Caco-2 (cell line): ENCODE measurements at regions not wholly inside any gene's neighbourhood (a gene's known extent, or its start where the extent isn't known, plus 50 kb on each side); places are given as distances from the start of the nearest gene placed in this dataset.

Experiments used
- BruUV-seq: library from RNA; stranded (reverse); fragments of 400-500 nt; replicated peaks from 2 replicates; lab custom pipeline; 2021; lab: Mats Ljungman, UMichigan
- CTCF ChIA-PET: fragments of 300-600 bp; sonication (Branson Sonifier 250); formaldehyde crosslinking; loops from one replicate; lab custom pipeline; 2022; ENCODE audit warnings: antibody characterized with exemption; lab: Charles Lee
- POLR2A ChIA-PET: fragments of 300-600 bp; sonication (Branson Sonifier 250); formaldehyde crosslinking; loops from one replicate; lab custom pipeline; 2022; ENCODE audit warnings: antibody characterized with exemption; lab: Charles Lee
- DNase-seq, 2 experiments: peaks; one replicate each; pipeline versions ENCODE4 v3.0.0 to v3.0.0-alpha.2; 2020 to 2022
- H3K27me3 ChIP-seq: replicated peaks from 2 replicates; pipeline ENCODE4 v1.6.0; 2011; ENCODE audit warnings: low read length; ENCODE audit not compliant: control insufficient read depth, insufficient read depth
- H3K36me3 ChIP-seq: 2 replicates; pipeline ENCODE4 v1.5.1; 2011; ENCODE audit warnings: low read length; ENCODE audit not compliant: control insufficient read depth, insufficient read depth
- H3K4me1 ChIP-seq: fragments of 250-450 bp; sonication (Bioruptor Pico); 2 replicates; pipeline ENCODE4 v1.5.1; 2020; ENCODE audit warnings: mild to moderate bottlenecking
- H3K4me3 ChIP-seq: 2 replicates; pipeline ENCODE4 v1.5.1; 2011; ENCODE audit warnings: low read depth, mild to moderate bottlenecking, control low read depth, low read length
- H3K9me3 ChIP-seq: fragments of 250-450 bp; sonication (Bioruptor Pico); 2 replicates; pipeline ENCODE4 v1.5.1; 2020; ENCODE audit warnings: mild to moderate bottlenecking, moderate library complexity
- H3K27ac Mint-ChIP-seq: one replicate; pipeline ENCODE4 v1.8.0; 2022; ENCODE audit warnings: mixed read lengths; ENCODE audit not compliant: unreplicated experiment
- H3K27me3 Mint-ChIP-seq: one replicate; pipeline ENCODE4 v1.8.0; 2022; ENCODE audit warnings: mixed read lengths; ENCODE audit not compliant: insufficient read depth, unreplicated experiment
- H3K36me3 Mint-ChIP-seq: one replicate; pipeline ENCODE4 v1.8.0; 2022; ENCODE audit warnings: mild to moderate bottlenecking, mixed read lengths; ENCODE audit not compliant: insufficient read depth, unreplicated experiment
- H3K4me1 Mint-ChIP-seq: one replicate; pipeline ENCODE4 v1.8.0; 2022; ENCODE audit warnings: low read depth, mixed read lengths; ENCODE audit not compliant: unreplicated experiment
- H3K4me3 Mint-ChIP-seq: one replicate; pipeline ENCODE4 v1.8.0; 2022; ENCODE audit warnings: mild to moderate bottlenecking, moderate library complexity, mixed read lengths; ENCODE audit not compliant: unreplicated experiment
- H3K9me3 Mint-ChIP-seq: one replicate; pipeline ENCODE4 v1.8.0; 2022; ENCODE audit warnings: mixed read lengths; ENCODE audit not compliant: unreplicated experiment
- intact Hi-C: fragments of 100-400 bp; cut with micrococcal nuclease; formaldehyde crosslinking; loops from one replicate; pipeline ENCODE4 v1.10.0; 2022; ENCODE audit not compliant: unreplicated experiment
- TF ChIP-seq, protein P1 (sequence below), 2 experiments: fragments of 200-600 bp in 1 of 2; IDR thresholded peaks; 1 replicate in 1 of 2; 2 replicates in 1 of 2; pipeline versions ENCODE4 v1.5.1 to v1.8.0; 2011 to 2022; ENCODE audit warnings: antibody characterized with exemption in 1 of 2, control low read depth in 1 of 2, inconsistent platforms in 1 of 2, low read depth in 1 of 2, low read length in 1 of 2, mild to moderate bottlenecking in 1 of 2, moderate library complexity in 1 of 2; ENCODE audit not compliant: insufficient read depth in 1 of 2, severe bottlenecking in 1 of 2, unreplicated experiment in 1 of 2

DNA sequence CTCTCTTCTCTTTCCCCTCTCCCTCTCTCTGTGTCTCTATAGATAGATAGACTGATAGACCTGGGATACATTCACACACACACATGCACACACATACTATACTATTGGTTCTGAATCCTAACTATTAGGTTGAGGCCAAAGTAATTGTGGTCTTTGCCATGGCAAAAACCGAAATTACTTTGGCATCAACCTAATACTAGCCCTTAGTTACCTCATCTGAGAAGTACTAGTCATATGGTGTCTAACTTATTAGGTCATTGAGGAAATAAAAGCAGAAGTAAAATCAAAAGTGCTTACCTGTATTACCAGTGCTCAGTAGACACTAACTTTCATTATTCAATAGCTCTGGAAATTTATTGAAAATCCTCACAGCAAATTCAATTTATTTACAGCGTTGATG is 451.5 kb downstream of the EPHA4 start:
- Mint-ChIP-seq H3K27me3 (peaks cover 7% of the 10 kb centered on the region), H3K36me3 (no peaks in the 10 kb centered on the region), H3K4me3 (no peak overlapping the region), H3K4me1 (no peaks in the 10 kb centered on the region), H3K9me3 (no peaks in the 10 kb centered on the region), H3K27ac (no peak overlapping the region)
- intact Hi-C loops = no loop called here
- Histone ChIP-seq H3K4me3 (no peak overlapping the region), H3K27me3 (peaks cover 3% of the 10 kb centered on the region; the same call in 1 of the 2 replicates), H3K36me3 (no peaks in the 10 kb centered on the region), H3K4me1 (no peaks in the 10 kb centered on the region), H3K9me3 (no peaks in the 10 kb centered on the region)
- ChIA-PET POLR2A (no interaction called here), CTCF (no interaction called here)
- DNase-seq = no peak
- no TSS peak for BruUV-seq
- TF ChIP-seq, protein P1, sequence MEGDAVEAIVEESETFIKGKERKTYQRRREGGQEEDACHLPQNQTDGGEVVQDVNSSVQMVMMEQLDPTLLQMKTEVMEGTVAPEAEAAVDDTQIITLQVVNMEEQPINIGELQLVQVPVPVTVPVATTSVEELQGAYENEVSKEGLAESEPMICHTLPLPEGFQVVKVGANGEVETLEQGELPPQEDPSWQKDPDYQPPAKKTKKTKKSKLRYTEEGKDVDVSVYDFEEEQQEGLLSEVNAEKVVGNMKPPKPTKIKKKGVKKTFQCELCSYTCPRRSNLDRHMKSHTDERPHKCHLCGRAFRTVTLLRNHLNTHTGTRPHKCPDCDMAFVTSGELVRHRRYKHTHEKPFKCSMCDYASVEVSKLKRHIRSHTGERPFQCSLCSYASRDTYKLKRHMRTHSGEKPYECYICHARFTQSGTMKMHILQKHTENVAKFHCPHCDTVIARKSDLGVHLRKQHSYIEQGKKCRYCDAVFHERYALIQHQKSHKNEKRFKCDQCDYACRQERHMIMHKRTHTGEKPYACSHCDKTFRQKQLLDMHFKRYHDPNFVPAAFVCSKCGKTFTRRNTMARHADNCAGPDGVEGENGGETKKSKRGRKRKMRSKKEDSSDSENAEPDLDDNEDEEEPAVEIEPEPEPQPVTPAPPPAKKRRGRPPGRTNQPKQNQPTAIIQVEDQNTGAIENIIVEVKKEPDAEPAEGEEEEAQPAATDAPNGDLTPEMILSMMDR (IDR thresholded peaks at IDR 0.05; ENCODE audit: insufficient read depth in 1 of 2, low read depth in 1 of 2, low read length in 1 of 2, severe bottlenecking in 1 of 2, unreplicated experiment in 1 of 2) = no peak

DNA sequence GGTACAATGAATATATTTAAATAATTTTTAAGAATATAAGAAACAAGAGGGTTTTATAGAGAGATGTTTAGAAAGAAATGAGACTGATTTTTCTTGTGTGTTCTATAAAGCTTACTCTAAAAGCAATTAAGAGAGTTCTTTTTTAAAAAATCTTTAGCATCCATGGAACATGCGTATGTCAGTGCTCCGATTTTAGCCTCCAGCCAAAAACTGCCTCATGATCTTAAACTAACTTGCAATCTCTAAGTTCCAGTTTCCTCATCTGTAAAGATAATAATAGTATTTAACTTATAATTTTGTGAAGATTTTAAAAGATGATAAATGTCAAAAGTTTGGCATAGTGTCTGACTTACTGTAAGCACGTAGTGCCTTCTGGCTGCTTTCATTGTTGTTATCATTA is 448.7 kb downstream of the EPHA4 start:
- intact Hi-C loops = no loop called here
- Mint-ChIP-seq H3K27ac (no peak overlapping the region), H3K4me3 (no peak overlapping the region), H3K27me3 (peaks cover 7% of the 10 kb centered on the region), H3K9me3 (peaks cover 14% of the 10 kb centered on the region), H3K36me3 (no peaks in the 10 kb centered on the region), H3K4me1 (no peaks in the 10 kb centered on the region)
- Histone ChIP-seq H3K27me3 (peaks cover 1% of the 10 kb centered on the region; the same call in 1 of the 2 replicates), H3K4me1 (no peaks in the 10 kb centered on the region), H3K9me3 (peaks cover 11% of the 10 kb centered on the region), H3K36me3 (no peaks in the 10 kb centered on the region), H3K4me3 (no peak overlapping the region)
- CTCF ChIA-PET = no interaction called here
- no peak for DNase-seq
- no TSS peak for BruUV-seq
- POLR2A ChIA-PET = no interaction called here
- TF ChIP-seq, protein P1 (IDR thresholded peaks at IDR 0.05; ENCODE audit: insufficient read depth in 1 of 2, low read depth in 1 of 2, low read length in 1 of 2, severe bottlenecking in 1 of 2, unreplicated experiment in 1 of 2) = no peak

DNA sequence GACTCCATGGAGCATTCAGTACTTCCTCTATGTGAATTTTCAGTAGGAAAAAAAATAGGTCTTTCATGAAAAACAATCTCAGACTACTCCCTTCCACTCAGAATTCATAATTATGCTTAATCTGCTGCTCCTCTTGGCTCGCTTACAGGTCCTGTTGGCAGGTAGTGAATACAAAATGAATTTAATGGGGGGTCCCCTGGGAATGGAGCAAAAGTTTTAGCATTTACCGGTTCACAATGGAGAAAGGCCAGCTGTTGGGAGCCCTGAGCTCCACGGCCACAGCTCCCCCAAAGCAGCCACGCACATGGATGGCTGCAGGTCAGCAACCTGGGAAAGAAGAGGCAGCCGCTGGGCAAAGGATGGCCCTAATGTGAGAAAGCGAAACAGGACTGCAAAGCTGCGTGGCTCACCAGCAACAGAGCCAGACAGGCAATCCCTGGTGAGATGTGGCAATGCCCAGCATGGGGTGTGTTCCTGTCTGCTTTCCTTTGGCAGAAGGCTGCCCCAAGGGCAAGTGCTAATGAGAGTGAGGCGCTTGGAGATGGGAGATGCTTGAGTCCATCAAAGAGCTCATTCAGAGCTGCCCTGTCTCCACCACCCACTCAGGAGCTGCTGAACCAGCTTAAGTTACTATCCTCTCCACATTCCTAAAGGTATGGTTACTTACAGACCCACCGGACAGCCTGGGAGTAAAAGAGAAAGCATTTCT is 447.4 kb downstream of the EPHA4 start:
- H3K27ac Mint-ChIP-seq = no peak overlapping the region
- no peaks in the 10 kb centered on the region for H3K36me3 Mint-ChIP-seq
- intact Hi-C loops = no loop called here
- H3K9me3 Mint-ChIP-seq = peaks cover 14% of the 10 kb centered on the region
- H3K27me3 Mint-ChIP-seq = peaks cover 7% of the 10 kb centered on the region
- Histone ChIP-seq H3K4me1 (no peaks in the 10 kb centered on the region), H3K4me3 (no peak overlapping the region), H3K36me3 (no peaks in the 10 kb centered on the region), H3K27me3 (peaks cover 1% of the 10 kb centered on the region; the same call in 1 of the 2 replicates), H3K9me3 (peaks cover 11% of the 10 kb centered on the region)
- no peak overlapping the region for H3K4me3 Mint-ChIP-seq
- BruUV-seq = no TSS peak
- DNase-seq = no peak
- POLR2A ChIA-PET = no interaction called here
- CTCF ChIA-PET = no interaction called here
- TF ChIP-seq, protein P1 (IDR thresholded peaks at IDR 0.05; ENCODE audit: insufficient read depth in 1 of 2, low read depth in 1 of 2, low read length in 1 of 2, severe bottlenecking in 1 of 2, unreplicated experiment in 1 of 2) = no peak
- no peaks in the 10 kb centered on the region for H3K4me1 Mint-ChIP-seq
